Urinary bladder (tissue), 3 donors: ENCODE measurements at regions not wholly inside any gene's neighbourhood (a gene's known extent, or its start where the extent isn't known, plus 50 kb on each side); places are given as distances from the start of the nearest gene placed in this dataset.
"Not testable (repeated sequence)": the region's sequence is repeated elsewhere in the genome, so short reads cannot be mapped to it uniquely, and the experiment has no call there.

Experiments used
- DNase-seq: peaks from one replicate; pipeline ENCODE4 v3.0.0-alpha.2; 2015; ENCODE audit errors: extremely low spot score
- H3K27ac ChIP-seq: one replicate; pipeline ENCODE4 v1.5.1; 2013; ENCODE audit warnings: low read depth, mild to moderate bottlenecking, moderate library complexity
- H3K36me3 ChIP-seq: one replicate; pipeline ENCODE4 v1.6.1; 2013; ENCODE audit warnings: mild to moderate bottlenecking, moderate library complexity; ENCODE audit not compliant: insufficient read depth
- H3K4me1 ChIP-seq: one replicate; pipeline ENCODE4 v1.6.1; 2013; ENCODE audit warnings: mild to moderate bottlenecking, moderate library complexity; ENCODE audit not compliant: insufficient read depth
- H3K4me3 ChIP-seq: one replicate; pipeline ENCODE4 v1.5.1; 2013; ENCODE audit warnings: low read depth, low read length
- WGBS: extraction: QIAGEN DNeasy Blood & Tissue Kit; methylation state at CpG from one replicate; pipeline ENCODE4 v1.1.7; 2013; 5-methylcytosine and 5-hydroxymethylcytosine counted together
- donor health status: healthy with polysubstance abuse.
- donor health status: healthy.

GRCh38 chr3:165716592-165716991, 120.6 kb downstream of the BCHE start:
- Histone ChIP-seq H3K4me3 (no peak overlapping the region), H3K36me3 (no peaks in the 10 kb centered on the region), H3K4me1 (no peaks in the 10 kb centered on the region), H3K27ac (no peak overlapping the region)
- no peak for DNase-seq

GRCh38 chr3:165713479-165713878, 123.7 kb downstream of the BCHE start:
- Histone ChIP-seq H3K36me3 (no peaks in the 10 kb centered on the region), H3K27ac (no peak overlapping the region), H3K4me1 (no peaks in the 10 kb centered on the region), H3K4me3 (no peak overlapping the region)
- DNase-seq = no peak
- WGBS = 97% methylated on average over 7 of the region's 7 CpGs

- WGBS = 89% methylated on average over 8 of the region's 8 CpGs
- no peak for DNase-seq
- H3K4me3 ChIP-seq = no peak overlapping the region
- no peaks in the 10 kb centered on the region for H3K36me3 ChIP-seq
- H3K4me1 ChIP-seq = no peaks in the 10 kb centered on the region
- no peak overlapping the region for H3K27ac ChIP-seq
Measured at GRCh38 chr3:165712382-165712781, 124.8 kb downstream of the BCHE start.

GRCh38 chr3:165697910-165698309, 139.3 kb downstream of the BCHE start:
- Histone ChIP-seq H3K4me3 (no peak overlapping the region), H3K4me1 (no peaks in the 10 kb centered on the region), H3K27ac (no peak overlapping the region), H3K36me3 (no peaks in the 10 kb centered on the region)
- WGBS = 97% methylated on average over 2 of the region's 2 CpGs
- no peak for DNase-seq

GRCh38 chr3:165696496-165696895, 140.7 kb downstream of the BCHE start:
- H3K36me3 ChIP-seq = no peaks in the 10 kb centered on the region
- H3K4me1 ChIP-seq = no peaks in the 10 kb centered on the region
- H3K27ac ChIP-seq = no peak overlapping the region
- no peak overlapping the region for H3K4me3 ChIP-seq
- WGBS = 95% methylated on average over 1 of the region's 1 CpG
- no peak for DNase-seq

- DNase-seq = no peak
- no peak overlapping the region for H3K27ac ChIP-seq
- 84% methylated on average over 4 of the region's 4 CpGs for WGBS
- H3K4me3 ChIP-seq = no peak overlapping the region
- no peaks in the 10 kb centered on the region for H3K4me1 ChIP-seq
- no peaks in the 10 kb centered on the region for H3K36me3 ChIP-seq
Measured at GRCh38 chr3:165683947-165684346, 153.3 kb downstream of the BCHE start.

GRCh38 chr3:165682734-165683133, 154.5 kb downstream of the BCHE start:
- no peak for DNase-seq
- Histone ChIP-seq H3K4me3 (no peak overlapping the region), H3K36me3 (no peaks in the 10 kb centered on the region), H3K27ac (no peak overlapping the region), H3K4me1 (no peaks in the 10 kb centered on the region)
- whole genome bisulfite sequencing = 93% methylated on average over 3 of the region's 3 CpGs

GRCh38 chr3:165669967-165670366, 167.3 kb downstream of the BCHE start:
- no peak overlapping the region for H3K4me3 ChIP-seq
- H3K36me3 ChIP-seq = no peaks in the 10 kb centered on the region
- no peaks in the 10 kb centered on the region for H3K4me1 ChIP-seq
- WGBS = 59% methylated on average over 2 of the region's 2 CpGs
- H3K27ac ChIP-seq = no peak overlapping the region
- no peak for DNase-seq

- H3K27ac ChIP-seq = no peak overlapping the region
- no peak for DNase-seq
- no peaks in the 10 kb centered on the region for H3K4me1 ChIP-seq
Measured at GRCh38 chr3:165669504-165669903, 167.7 kb downstream of the BCHE start.

GRCh38 chr3:165667676-165668075, 169.5 kb downstream of the BCHE start:
- H3K4me3 ChIP-seq = no peak overlapping the region
- DNase-seq = no peak
- no peaks in the 10 kb centered on the region for H3K4me1 ChIP-seq
- H3K36me3 ChIP-seq = no peaks in the 10 kb centered on the region
- 95% methylated on average over 2 of the region's 2 CpGs for WGBS
- H3K27ac ChIP-seq = no peak overlapping the region

More at GRCh38 chr3:165669504-165669903, 167.7 kb downstream of the BCHE start:
- no peaks in the 10 kb centered on the region for H3K36me3 ChIP-seq
- H3K4me3 ChIP-seq = no peak overlapping the region

GRCh38 chr3:165658027-165658426, 179.2 kb downstream of the BCHE start:
- no peaks in the 10 kb centered on the region for H3K4me1 ChIP-seq
- no peaks in the 10 kb centered on the region for H3K36me3 ChIP-seq
- 94% methylated on average over 2 of the region's 2 CpGs for whole genome bisulfite sequencing
- H3K27ac ChIP-seq = no peak overlapping the region
- H3K4me3 ChIP-seq = no peak overlapping the region
- DNase-seq = no peak

- Histone ChIP-seq H3K4me3 (no peak overlapping the region), H3K4me1 (no peaks in the 10 kb centered on the region), H3K27ac (no peak overlapping the region), H3K36me3 (no peaks in the 10 kb centered on the region)
- WGBS = 67% methylated on average over 1 of the region's 1 CpG
- DNase-seq = no peak
Measured at GRCh38 chr3:165653130-165653778, 184.0 kb downstream of the BCHE start.

- DNase-seq, H3K4me1 ChIP-seq, H3K4me3 ChIP-seq, H3K27ac ChIP-seq, H3K36me3 ChIP-seq: not testable (repeated sequence)
- 93% methylated on average over 30 of the region's 30 CpGs for WGBS
Measured at GRCh38 chr3:165649282-165649681, 187.9 kb downstream of the BCHE start.

- DNase-seq = no peak
- WGBS = 94% methylated on average over 2 of the region's 2 CpGs
- Histone ChIP-seq H3K4me3 (no peak overlapping the region), H3K4me1 (no peaks in the 10 kb centered on the region), H3K36me3 (no peaks in the 10 kb centered on the region), H3K27ac (no peak overlapping the region)
Measured at GRCh38 chr3:165645191-165645590, 192.0 kb downstream of the BCHE start.

GRCh38 chr3:165644331-165644730, 192.9 kb downstream of the BCHE start:
- 45% methylated on average over 1 of the region's 1 CpG for WGBS

More at GRCh38 chr3:165644331-165644730, 192.9 kb downstream of the BCHE start:
- Histone ChIP-seq H3K36me3 (no peaks in the 10 kb centered on the region), H3K4me3 (no peak overlapping the region), H3K27ac (no peak overlapping the region), H3K4me1 (no peaks in the 10 kb centered on the region)
- DNase-seq = no peak
